Mesendoderm (in vitro differentiated cells): ENCODE measurements at regions not wholly inside any gene's neighbourhood (a gene's known extent, or its start where the extent isn't known, plus 50 kb on each side); places are given as distances from the start of the nearest gene placed in this dataset.
"Not testable (repeated sequence)": the region's sequence is repeated elsewhere in the genome, so short reads cannot be mapped to it uniquely, and the experiment has no call there.

Source experiments
- DNase-seq: peaks from one replicate; pipeline ENCODE4 v3.0.0; 2013
- H2AK5ac ChIP-seq: 2 replicates; pipeline ENCODE4 v1.6.1; 2013; ENCODE audit warnings: low read length, inconsistent platforms
- H2BK120ac ChIP-seq: 2 replicates; pipeline ENCODE4 v1.6.1; 2013; ENCODE audit warnings: low read depth, mild to moderate bottlenecking, low read length, moderate library complexity, mixed read lengths
- H2BK15ac ChIP-seq: replicated peaks from 2 replicates; pipeline ENCODE4 v1.6.1; 2013; ENCODE audit warnings: low read depth, mild to moderate bottlenecking, moderate library complexity
- H2BK5ac ChIP-seq: 2 replicates; pipeline ENCODE4 v1.6.1; 2013; ENCODE audit warnings: low read length, inconsistent platforms
- H3K18ac ChIP-seq: 2 replicates; pipeline ENCODE4 v1.6.1; 2013; ENCODE audit warnings: mild to moderate bottlenecking, low read length, mixed read lengths
- H3K23ac ChIP-seq: one replicate; pipeline ENCODE4 v1.6.1; 2013; ENCODE audit warnings: low read length
- H3K27ac ChIP-seq: 2 replicates; pipeline ENCODE4 v1.5.1; 2013; ENCODE audit warnings: low read depth, mild to moderate bottlenecking, inconsistent platforms, low read length, moderate library complexity
- H3K27me3 ChIP-seq: 2 replicates; pipeline ENCODE4 v1.6.1; 2013; ENCODE audit warnings: low read length, control low read depth, mild to moderate bottlenecking, inconsistent platforms; ENCODE audit not compliant: insufficient read depth, poor library complexity
- H3K36me3 ChIP-seq: 2 replicates; pipeline ENCODE4 v1.6.1; 2013; ENCODE audit warnings: low read length, inconsistent platforms; ENCODE audit not compliant: control insufficient read depth, insufficient read depth
- H3K4ac ChIP-seq: one replicate; pipeline ENCODE4 v1.6.1; 2013; ENCODE audit warnings: low read depth, mild to moderate bottlenecking, low read length, moderate library complexity
- H3K4me1 ChIP-seq: 2 replicates; pipeline ENCODE4 v1.6.1; 2013; ENCODE audit warnings: low read depth, low read length, inconsistent platforms; ENCODE audit not compliant: control insufficient read depth
- H3K4me2 ChIP-seq: 2 replicates; pipeline ENCODE4 v1.6.1; 2013; ENCODE audit warnings: low read length
- H3K4me3 ChIP-seq: 2 replicates; pipeline ENCODE4 v1.5.1; 2013; ENCODE audit warnings: mild to moderate bottlenecking, low read length
- H3K56ac ChIP-seq: one replicate; pipeline ENCODE4 v1.6.1; 2013; ENCODE audit warnings: low read length
- H3K79me1 ChIP-seq: 2 replicates; pipeline ENCODE4 v1.6.1; 2013; ENCODE audit warnings: low read length, inconsistent platforms
- H3K79me2 ChIP-seq: 2 replicates; pipeline ENCODE4 v1.6.1; 2013; ENCODE audit warnings: mild to moderate bottlenecking, low read length; ENCODE audit not compliant: control insufficient read depth, insufficient read depth
- H3K9ac ChIP-seq: 2 replicates; pipeline ENCODE4 v1.6.1; 2013; ENCODE audit warnings: low read length, inconsistent platforms
- H4K5ac ChIP-seq: one replicate; pipeline ENCODE4 v1.6.1; 2013; ENCODE audit warnings: low read length
- H4K8ac ChIP-seq: one replicate; pipeline ENCODE4 v1.6.1; 2013; ENCODE audit warnings: low read depth, mild to moderate bottlenecking, control low read depth, low read length, moderate library complexity
- WGBS: extraction: QIAGEN DNeasy Blood & Tissue Kit; methylation state at CpG from one replicate; pipeline ENCODE4 v1.1.7; 2013; ENCODE audit warnings: low lambda C conversion rate, missing lambda C conversion rate; ENCODE audit not compliant: insufficient coverage; ENCODE audit errors: extremely low coverage; 5-methylcytosine and 5-hydroxymethylcytosine counted together

- Histone ChIP-seq H2BK15ac (no peak overlapping the region), H4K8ac (no peak overlapping the region), H3K9ac (no peak overlapping the region), H3K56ac (no peak overlapping the region), H3K4me1 (no peaks in the 10 kb centered on the region), H2BK120ac (no peak overlapping the region), H2AK5ac (no peak overlapping the region), H3K18ac (no peak overlapping the region), H3K4me3 (no peak overlapping the region), H4K5ac (no peak overlapping the region), H3K79me1 (no peaks in the 10 kb centered on the region), H3K79me2 (no peaks in the 10 kb centered on the region), H3K27me3 (no peaks in the 10 kb centered on the region), H3K27ac (no peak overlapping the region), H2BK5ac (no peak overlapping the region), H3K4ac (peak overlapping the region; percentile 36), H3K4me2 (no peak overlapping the region), H3K36me3 (no peaks in the 10 kb centered on the region), H3K23ac (no peak overlapping the region)
- no peak for DNase-seq
- WGBS = no CpG with 5 or more reads among the region's 3 CpGs
Measured at GRCh38 chr14:86346818-86347384, 817.0 kb downstream of the FLRT2 start.

GRCh38 chr14:86334355-86334754 is 804.4 kb downstream of the FLRT2 start:
- H3K23ac ChIP-seq = no peak overlapping the region
- H2AK5ac ChIP-seq = no peak overlapping the region
- H2BK5ac ChIP-seq = no peak overlapping the region
- no peak overlapping the region for H3K9ac ChIP-seq
- H3K27me3 ChIP-seq = no peaks in the 10 kb centered on the region
- H4K8ac ChIP-seq = no peak overlapping the region
- H3K56ac ChIP-seq = no peak overlapping the region
- no peak overlapping the region for H3K4ac ChIP-seq
- H3K79me2 ChIP-seq = no peaks in the 10 kb centered on the region
- no peaks in the 10 kb centered on the region for H3K36me3 ChIP-seq
- H3K27ac ChIP-seq = no peak overlapping the region
- H3K4me1 ChIP-seq = no peaks in the 10 kb centered on the region
- no peak overlapping the region for H4K5ac ChIP-seq
- no peaks in the 10 kb centered on the region for H3K79me1 ChIP-seq
- no peak overlapping the region for H3K4me2 ChIP-seq
- H3K18ac ChIP-seq = no peak overlapping the region
- no peak overlapping the region for H3K4me3 ChIP-seq
- no peak for DNase-seq
- no peak overlapping the region for H2BK120ac ChIP-seq
- no peak overlapping the region for H2BK15ac ChIP-seq
- WGBS = no CpG with 5 or more reads among the region's 3 CpGs

GRCh38 chr14:86333493-86333892 is 803.5 kb downstream of the FLRT2 start:
- no peaks in the 10 kb centered on the region for H3K79me2 ChIP-seq
- no peak overlapping the region for H4K5ac ChIP-seq
- H3K18ac ChIP-seq = no peak overlapping the region
- no peak overlapping the region for H3K4ac ChIP-seq
- H3K56ac ChIP-seq = no peak overlapping the region
- H3K23ac ChIP-seq = no peak overlapping the region
- DNase-seq = no peak
- no peak overlapping the region for H2BK120ac ChIP-seq
- no peak overlapping the region for H4K8ac ChIP-seq
- H3K27ac ChIP-seq = no peak overlapping the region
- no peaks in the 10 kb centered on the region for H3K36me3 ChIP-seq
- H2BK5ac ChIP-seq = no peak overlapping the region
- no peaks in the 10 kb centered on the region for H3K27me3 ChIP-seq
- WGBS = no CpG with 5 or more reads among the region's 1 CpG
- H3K4me2 ChIP-seq = no peak overlapping the region
- H2AK5ac ChIP-seq = no peak overlapping the region
- no peaks in the 10 kb centered on the region for H3K4me1 ChIP-seq
- H3K9ac ChIP-seq = no peak overlapping the region
- no peak overlapping the region for H2BK15ac ChIP-seq
- H3K79me1 ChIP-seq = no peaks in the 10 kb centered on the region
- no peak overlapping the region for H3K4me3 ChIP-seq

- Histone ChIP-seq H3K4me3 (no peak overlapping the region), H3K27me3 (no peaks in the 10 kb centered on the region), H3K4me1 (no peaks in the 10 kb centered on the region), H3K79me2 (no peaks in the 10 kb centered on the region), H2BK15ac (no peak overlapping the region), H4K5ac (no peak overlapping the region), H3K79me1 (no peaks in the 10 kb centered on the region), H3K27ac (no peak overlapping the region), H3K56ac (no peak overlapping the region), H3K18ac (no peak overlapping the region), H2BK5ac (no peak overlapping the region), H3K4ac (no peak overlapping the region), H4K8ac (no peak overlapping the region), H3K4me2 (no peak overlapping the region), H2AK5ac (no peak overlapping the region), H3K36me3 (no peaks in the 10 kb centered on the region), H2BK120ac (no peak overlapping the region), H3K23ac (no peak overlapping the region), H3K9ac (no peak overlapping the region)
- no CpG with 5 or more reads among the region's 3 CpGs for WGBS
- DNase-seq = no peak
Measured at GRCh38 chr14:86331341-86331740, 801.4 kb downstream of the FLRT2 start.

GRCh38 chr14:86321151-86321550 is 791.2 kb downstream of the FLRT2 start:
- Histone ChIP-seq H3K4ac (no peak overlapping the region), H3K36me3 (no peaks in the 10 kb centered on the region), H3K79me1 (no peaks in the 10 kb centered on the region), H2BK120ac (no peak overlapping the region), H3K27ac (no peak overlapping the region), H2BK5ac (no peak overlapping the region), H3K4me3 (no peak overlapping the region), H3K18ac (no peak overlapping the region), H2BK15ac (no peak overlapping the region), H3K4me1 (no peaks in the 10 kb centered on the region), H4K5ac (no peak overlapping the region), H3K4me2 (no peak overlapping the region), H3K79me2 (no peaks in the 10 kb centered on the region), H2AK5ac (no peak overlapping the region), H3K56ac (no peak overlapping the region), H3K9ac (no peak overlapping the region), H4K8ac (no peak overlapping the region), H3K27me3 (no peaks in the 10 kb centered on the region), H3K23ac (no peak overlapping the region)
- no CpG with 5 or more reads among the region's 3 CpGs for WGBS
- DNase-seq = no peak

GRCh38 chr14:86312154-86312665 is 782.3 kb downstream of the FLRT2 start:
- no CpG with 5 or more reads among the region's 19 CpGs for WGBS
- H3K27me3 ChIP-seq, H2BK5ac ChIP-seq: not testable (repeated sequence)

More at GRCh38 chr14:86312154-86312665, 782.3 kb downstream of the FLRT2 start:
- not testable (repeated sequence) for H2BK15ac ChIP-seq, H3K27ac ChIP-seq, H4K5ac ChIP-seq, H3K79me2 ChIP-seq, H2BK120ac ChIP-seq, H3K4me3 ChIP-seq, H3K36me3 ChIP-seq, H3K18ac ChIP-seq, H3K79me1 ChIP-seq, H2AK5ac ChIP-seq, DNase-seq, H3K4me2 ChIP-seq, H3K4me1 ChIP-seq, H3K9ac ChIP-seq, H4K8ac ChIP-seq, H3K4ac ChIP-seq, H3K56ac ChIP-seq, H3K23ac ChIP-seq
